Endothelial cell (in vitro differentiated cells): ENCODE measurements at regions not wholly inside any gene's neighbourhood (a gene's known extent, or its start where the extent isn't known, plus 50 kb on each side); places are given as distances from the start of the nearest gene placed in this dataset.

Experiments used
- DNase-seq: peaks from one replicate; pipeline ENCODE4 v3.0.0; 2021; ENCODE audit warnings: low spot score
- H3K27ac Mint-ChIP-seq: one replicate; pipeline ENCODE4 v1.8.0; 2021; ENCODE audit warnings: mixed read lengths, inconsistent platforms; ENCODE audit not compliant: unreplicated experiment
- H3K27me3 Mint-ChIP-seq: one replicate; pipeline ENCODE4 v1.8.0; 2021; ENCODE audit warnings: mild to moderate bottlenecking, moderate library complexity, mixed read lengths, inconsistent platforms; ENCODE audit not compliant: unreplicated experiment
- H3K36me3 Mint-ChIP-seq: one replicate; pipeline ENCODE4 v1.8.0; 2021; ENCODE audit warnings: mild to moderate bottlenecking, low read depth, mixed read lengths, inconsistent platforms; ENCODE audit not compliant: unreplicated experiment
- H3K4me1 Mint-ChIP-seq: one replicate; pipeline ENCODE4 v1.8.0; 2021; ENCODE audit warnings: mild to moderate bottlenecking, mixed read lengths, inconsistent platforms; ENCODE audit not compliant: unreplicated experiment
- H3K4me3 Mint-ChIP-seq: one replicate; pipeline ENCODE4 v1.8.0; 2021; ENCODE audit warnings: mild to moderate bottlenecking, mixed read lengths, inconsistent platforms; ENCODE audit not compliant: unreplicated experiment
- H3K9me3 Mint-ChIP-seq: one replicate; pipeline ENCODE4 v1.8.0; 2021; ENCODE audit warnings: mixed read lengths, inconsistent platforms; ENCODE audit not compliant: unreplicated experiment
- CTCF ChIP-seq: fragments of 200-600 bp; sonication (generic); IDR thresholded peaks from one replicate; pipeline ENCODE4 v1.5.0; 2021; ENCODE audit warnings: antibody characterized with exemption; ENCODE audit not compliant: unreplicated experiment

GRCh38 chr6:166815629-166816028 is 140.7 kb downstream of the RNASET2 start:
- Mint-ChIP-seq H3K9me3 (no peaks in the 10 kb centered on the region), H3K4me3 (no peak overlapping the region), H3K27me3 (no peaks in the 10 kb centered on the region), H3K27ac (no peak overlapping the region), H3K36me3 (no peaks in the 10 kb centered on the region), H3K4me1 (no peaks in the 10 kb centered on the region)
- no peak for DNase-seq
- no peak for TF ChIP-seq CTCF

GRCh38 chr6:166814390-166814789 is 142.0 kb downstream of the RNASET2 start:
- no peak for DNase-seq
- H3K36me3 Mint-ChIP-seq: peaks cover 1% of the 10 kb centered on the region
- no peaks in the 10 kb centered on the region for H3K27me3 Mint-ChIP-seq
- no peak overlapping the region for H3K27ac Mint-ChIP-seq
- H3K4me3 Mint-ChIP-seq: no peak overlapping the region
- TF ChIP-seq CTCF: no peak
- H3K4me1 Mint-ChIP-seq: no peaks in the 10 kb centered on the region
- no peaks in the 10 kb centered on the region for H3K9me3 Mint-ChIP-seq

- Mint-ChIP-seq H3K4me1 (no peaks in the 10 kb centered on the region), H3K27me3 (peaks cover 2% of the 10 kb centered on the region), H3K9me3 (no peaks in the 10 kb centered on the region), H3K36me3 (peaks cover 5% of the 10 kb centered on the region), H3K4me3 (no peak overlapping the region), H3K27ac (no peak overlapping the region)
- no peak for TF ChIP-seq CTCF
- DNase-seq: no peak
These were observed 142.9 kb downstream of the RNASET2 start for GRCh38 chr6:166813461-166813860.

GRCh38 chr6:166810864-166811263 is 145.5 kb downstream of the RNASET2 start:
- Mint-ChIP-seq H3K36me3 (peaks cover 15% of the 10 kb centered on the region), H3K4me3 (no peak overlapping the region), H3K27me3 (peaks cover 3% of the 10 kb centered on the region), H3K27ac (no peak overlapping the region), H3K9me3 (no peaks in the 10 kb centered on the region), H3K4me1 (no peaks in the 10 kb centered on the region)
- no peak for TF ChIP-seq CTCF
- DNase-seq: no peak

- no peak for DNase-seq
- H3K27me3 Mint-ChIP-seq: peaks cover 3% of the 10 kb centered on the region
- no peak for TF ChIP-seq CTCF
- peaks cover 15% of the 10 kb centered on the region for H3K36me3 Mint-ChIP-seq
- no peaks in the 10 kb centered on the region for H3K4me1 Mint-ChIP-seq
- H3K9me3 Mint-ChIP-seq: no peaks in the 10 kb centered on the region
- no peak overlapping the region for H3K27ac Mint-ChIP-seq
- H3K4me3 Mint-ChIP-seq: no peak overlapping the region
These were observed 146.6 kb downstream of the RNASET2 start for GRCh38 chr6:166809721-166810120.
